ENCODE measurements at regions not wholly inside any gene's neighbourhood (a gene's known extent, or its start where the extent isn't known, plus 50 kb on each side); places are given as distances from the start of the nearest gene placed in this dataset.

- DNase-seq (ENCODE audit: low read depth), result no peak
- no peak overlapping the region for H3K4me3 ChIP-seq (ENCODE audit: low read length)
- TF ChIP-seq CTCF (IDR thresholded peaks at IDR 0.05; ENCODE audit: insufficient read depth, low read depth, low read length, missing control alignments), result no peak
Observed at GRCh38 chr5:173689171-173689736, 72.8 kb upstream of the BOD1 start.

GRCh38 chr5:173689737-173690360 is 73.4 kb upstream of the BOD1 start:
- TF ChIP-seq CTCF (IDR thresholded peaks at IDR 0.05; ENCODE audit: insufficient read depth, low read depth, low read length, missing control alignments), result peak; percentile 21
- DNase-seq (ENCODE audit: low read depth), result no peak
- no peak overlapping the region for H3K4me3 ChIP-seq (ENCODE audit: low read length)

GRCh38 chr5:173691931-173692330 is 75.5 kb upstream of the BOD1 start:
- no peak for TF ChIP-seq CTCF (IDR thresholded peaks at IDR 0.05; ENCODE audit: insufficient read depth, low read depth, low read length, missing control alignments)
- no peak for DNase-seq (ENCODE audit: low read depth)
- H3K4me3 ChIP-seq (ENCODE audit: low read length), result no peak overlapping the region

- no peak overlapping the region for H3K4me3 ChIP-seq (ENCODE audit: low read length)
- DNase-seq (ENCODE audit: low read depth), result no peak
- TF ChIP-seq CTCF (IDR thresholded peaks at IDR 0.05; ENCODE audit: insufficient read depth, low read depth, low read length, missing control alignments), result no peak
Observed at GRCh38 chr5:173693670-173694069, 77.2 kb upstream of the BOD1 start.

GRCh38 chr5:173696216-173696615 is 79.8 kb upstream of the BOD1 start:
- no peak overlapping the region for H3K4me3 ChIP-seq (ENCODE audit: low read length)
- no peak for TF ChIP-seq CTCF (IDR thresholded peaks at IDR 0.05; ENCODE audit: insufficient read depth, low read depth, low read length, missing control alignments)
- DNase-seq (ENCODE audit: low read depth), result no peak

- TF ChIP-seq CTCF (IDR thresholded peaks at IDR 0.05; ENCODE audit: insufficient read depth, low read depth, low read length, missing control alignments), result no peak
- DNase-seq (ENCODE audit: low read depth), result no peak
- H3K4me3 ChIP-seq (ENCODE audit: low read length), result no peak overlapping the region
Observed at GRCh38 chr5:173697931-173698579, 81.6 kb upstream of the BOD1 start.

Measured in epithelial cell of esophagus (primary cell).